ENCODE measurements at regions not wholly inside any gene's neighbourhood (a gene's known extent, or its start where the extent isn't known, plus 50 kb on each side); places are given as distances from the start of the nearest gene placed in this dataset.
"Not testable (repeated sequence)": the region's sequence is repeated elsewhere in the genome, so short reads cannot be mapped to it uniquely, and the experiment has no call there.

DNA sequence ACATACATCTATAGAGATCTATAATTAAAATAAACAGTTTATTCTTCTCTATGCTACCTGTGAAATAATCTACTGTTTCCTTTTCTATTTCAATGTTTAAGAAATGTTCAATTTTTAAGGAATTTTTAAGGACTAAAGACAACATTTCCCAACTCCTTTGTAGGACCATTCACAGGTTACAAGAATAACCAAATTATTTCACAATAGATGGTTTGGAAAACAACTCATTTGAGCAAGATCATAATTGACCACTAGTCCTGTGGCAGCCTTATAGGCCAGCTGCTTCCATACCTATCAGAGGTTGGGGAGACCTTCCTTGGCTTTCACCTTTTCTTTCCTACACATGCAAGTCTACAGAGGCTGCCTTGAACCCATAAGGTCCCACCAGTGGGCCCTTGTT, 193.7 kb downstream of the TTC39B start:
- DNase-seq, result no peak

DNA sequence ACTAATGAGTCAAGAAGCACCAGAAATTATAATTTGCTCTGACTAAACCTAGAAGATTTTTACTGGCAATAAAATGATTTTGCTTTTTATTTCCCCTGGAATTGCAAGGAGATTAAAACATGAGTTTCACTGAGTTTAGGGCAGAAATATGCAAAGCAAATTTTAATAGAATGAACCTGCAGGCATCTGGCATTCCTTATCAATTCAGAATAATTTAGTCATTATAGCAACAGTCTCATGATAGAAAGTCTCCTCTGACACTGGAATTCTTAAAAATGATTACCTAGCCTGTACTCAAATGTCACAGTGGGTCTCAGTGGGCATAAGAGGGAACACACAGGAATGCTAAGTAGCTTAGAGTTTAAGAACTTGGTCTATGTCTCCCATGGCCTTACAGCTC, 195.9 kb downstream of the TTC39B start:
- no peak for DNase-seq

DNA sequence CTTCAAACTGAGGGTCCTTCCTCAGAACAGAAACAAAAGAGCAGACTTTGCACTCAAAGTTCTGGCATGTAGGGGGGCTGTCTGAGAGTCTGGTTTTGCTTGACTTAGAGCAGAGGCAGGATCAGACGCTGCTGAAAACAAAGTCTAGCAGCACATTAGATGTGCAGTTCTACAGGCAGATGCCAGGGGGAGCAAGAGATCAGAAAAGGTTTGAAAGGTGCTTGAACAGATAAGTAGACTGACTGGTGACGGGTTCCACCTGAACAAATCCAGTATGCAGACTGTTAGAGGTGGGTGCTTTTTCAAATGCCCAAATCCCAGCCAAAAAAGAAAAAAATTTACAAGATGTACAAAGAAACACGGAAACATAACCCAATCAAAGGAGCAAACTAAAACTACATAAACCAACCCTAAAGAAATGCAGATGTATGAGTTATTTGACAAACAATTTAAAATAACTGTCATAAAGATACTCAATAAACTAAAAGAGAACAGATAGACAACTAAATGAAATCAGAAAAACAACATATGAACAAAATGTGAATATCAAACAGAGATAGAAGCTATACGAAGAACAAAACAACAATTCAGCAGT, 194.7 kb upstream of the FREM1 start:
- DNase-seq, result peak; percentile 71

DNA sequence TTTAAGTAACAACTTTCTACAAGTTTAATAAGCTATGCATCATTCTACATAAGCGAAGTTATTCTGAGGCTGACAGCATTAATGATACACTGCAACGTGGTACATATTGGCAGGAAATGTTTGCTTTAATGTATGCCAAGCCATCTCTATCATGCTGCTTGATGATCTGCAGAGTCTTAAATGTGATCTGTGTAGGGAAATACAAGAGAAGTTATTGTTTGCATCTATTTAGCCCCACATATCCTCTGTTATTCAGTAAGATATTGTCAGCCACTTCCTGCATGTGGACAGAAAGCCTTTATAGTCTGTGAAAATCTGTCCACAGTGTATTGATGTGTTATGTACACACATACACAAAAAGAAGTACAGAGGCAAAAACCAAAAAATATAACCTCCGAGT, 193.1 kb upstream of the FREM1 start:
- no peak for DNase-seq

DNA sequence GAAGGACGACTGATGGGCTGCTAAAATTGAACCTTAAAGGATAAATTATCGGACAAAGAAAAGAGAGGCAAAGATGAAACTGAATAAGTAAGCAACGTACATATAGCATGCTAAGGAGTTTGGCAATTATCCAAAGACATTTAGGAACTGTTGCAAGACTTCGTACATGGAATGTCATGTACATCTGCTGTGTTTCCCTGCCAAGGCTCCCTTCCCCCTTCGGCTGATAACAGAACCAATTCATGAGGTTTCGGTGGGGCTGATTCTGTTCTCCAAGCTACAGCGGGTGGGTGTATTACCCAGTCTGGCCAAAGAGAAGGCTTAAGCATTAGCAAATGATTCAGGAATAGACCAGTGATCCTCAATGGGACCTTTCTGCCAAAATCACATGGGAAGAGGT, 190.9 kb upstream of the FREM1 start:
- no peak for DNase-seq

DNA sequence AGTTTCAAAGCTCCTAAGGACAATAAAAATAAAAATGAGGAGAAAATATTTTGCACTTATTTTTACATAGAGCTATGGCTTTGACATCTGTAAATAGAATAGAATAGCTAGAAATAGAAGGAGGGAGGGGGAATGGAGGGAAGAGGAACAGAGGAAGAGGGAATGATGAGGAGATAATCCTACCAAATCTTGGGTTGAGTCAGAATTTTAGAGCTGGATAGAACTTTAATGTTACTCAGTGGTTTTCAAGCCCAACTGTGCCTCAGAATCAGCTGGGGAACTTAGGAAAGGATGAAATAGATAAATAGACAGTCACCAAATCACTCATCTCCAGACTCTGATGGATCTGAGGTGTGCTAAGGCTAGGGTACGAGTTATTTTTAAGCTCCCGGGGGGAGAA, 190.3 kb upstream of the FREM1 start:
- DNase-seq, result no peak

DNA sequence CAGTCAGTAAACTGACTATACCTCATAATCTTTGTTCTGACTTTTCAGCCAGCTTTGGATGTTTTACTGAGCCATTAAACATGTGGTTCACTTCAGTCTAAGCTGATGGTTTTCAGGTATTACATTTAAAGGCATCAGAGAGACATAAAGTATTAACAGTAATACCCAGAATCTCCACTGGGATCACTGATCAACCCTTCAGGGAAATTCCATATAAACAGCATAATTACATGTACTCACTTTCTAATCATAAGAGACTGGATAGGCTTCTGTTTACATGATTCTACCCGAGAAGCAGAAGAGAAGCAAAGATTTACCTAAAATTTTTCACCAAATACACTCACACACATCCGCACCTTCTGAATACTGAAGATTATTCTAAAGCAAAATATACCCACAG, 186.7 kb upstream of the FREM1 start:
- DNase-seq, result no peak

DNA sequence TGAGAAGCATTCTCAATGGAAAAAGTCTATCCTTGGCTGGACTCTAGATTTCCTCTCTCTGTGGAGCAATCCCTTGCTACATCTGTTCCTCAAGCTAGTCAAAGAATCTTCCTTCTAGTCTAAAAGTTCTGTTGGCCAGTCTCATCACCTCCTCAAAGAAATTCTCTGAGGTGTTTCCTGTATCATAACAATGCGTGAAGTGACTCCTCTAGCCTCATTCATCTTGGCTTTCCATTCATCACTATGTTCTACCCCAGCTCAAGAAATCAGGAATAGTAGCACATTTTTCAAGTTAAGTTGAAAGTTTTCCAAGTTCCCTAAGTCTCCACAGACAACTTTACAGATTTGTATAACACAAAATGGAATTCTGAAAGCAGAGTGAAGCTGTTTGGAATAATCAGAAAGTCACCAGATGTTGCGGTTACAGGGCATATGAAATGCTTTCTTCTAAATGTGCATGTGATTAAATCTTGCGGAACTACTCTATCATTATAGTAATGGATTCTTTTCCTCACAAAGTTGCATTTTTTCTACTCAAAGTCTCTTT, 176.6 kb upstream of the FREM1 start:
- DNase-seq, result no peak

DNA sequence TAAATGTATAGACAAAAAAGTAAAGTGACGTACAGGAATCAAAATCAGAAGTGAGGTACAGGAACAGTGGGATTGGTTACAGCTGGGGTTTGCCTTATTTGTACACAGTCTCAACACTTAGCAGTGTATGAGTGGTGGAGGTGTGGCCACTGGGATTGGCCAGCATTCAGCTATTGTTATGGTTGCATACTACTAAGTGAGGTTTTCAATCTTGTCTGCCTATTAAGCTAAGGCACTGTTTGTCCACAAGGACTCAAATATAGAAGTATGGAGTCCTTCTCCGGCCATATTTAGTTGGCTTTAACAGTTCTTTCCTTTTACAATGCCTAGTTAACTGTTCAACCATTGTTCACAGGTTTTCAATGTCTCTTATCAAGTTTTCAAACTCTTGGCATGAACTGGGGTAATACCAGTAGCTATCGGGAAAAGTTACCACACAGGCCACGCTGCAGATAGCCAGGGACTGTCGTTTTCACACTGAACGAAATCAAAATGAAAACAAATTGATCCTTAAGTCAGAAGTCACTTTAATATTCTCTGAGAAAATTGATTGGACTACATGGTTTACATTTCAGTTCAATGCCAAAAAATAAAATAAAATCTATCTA, 176.0 kb upstream of the FREM1 start:
- no peak for DNase-seq

DNA sequence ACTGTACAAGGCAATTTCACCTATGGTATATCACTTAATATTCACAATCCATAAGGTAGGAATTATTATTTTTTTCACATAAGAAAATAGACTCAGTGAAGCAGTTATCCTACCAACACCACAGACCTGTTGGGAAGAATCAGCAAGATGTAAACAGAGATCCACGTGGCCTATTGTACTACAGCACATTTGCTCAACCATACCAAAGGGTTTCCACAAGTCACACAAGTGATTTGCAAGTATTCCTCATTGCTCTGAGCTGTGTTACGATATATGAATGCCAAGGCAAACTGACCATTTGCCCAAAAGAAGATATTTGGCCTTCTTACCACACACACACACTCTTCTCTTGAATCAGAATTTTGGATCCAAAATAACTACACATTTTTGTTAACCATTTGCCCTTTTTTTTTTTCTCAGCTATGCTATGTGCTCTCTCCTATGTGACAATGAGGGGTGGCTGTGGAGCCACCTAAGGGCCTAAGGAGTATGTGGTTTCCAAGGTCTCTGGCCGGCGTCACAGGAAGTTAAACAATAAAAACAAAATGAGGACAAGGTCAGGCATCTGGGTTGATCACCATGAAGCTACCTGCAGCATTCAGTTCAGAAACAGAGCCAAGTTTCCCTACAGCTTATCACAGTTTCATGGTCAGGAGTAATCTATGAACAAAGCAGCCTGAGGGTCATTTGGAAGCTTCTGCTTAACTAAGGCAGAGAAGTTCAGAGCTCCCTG, 171.0 kb upstream of the FREM1 start:
- DNase-seq, result no peak

DNA sequence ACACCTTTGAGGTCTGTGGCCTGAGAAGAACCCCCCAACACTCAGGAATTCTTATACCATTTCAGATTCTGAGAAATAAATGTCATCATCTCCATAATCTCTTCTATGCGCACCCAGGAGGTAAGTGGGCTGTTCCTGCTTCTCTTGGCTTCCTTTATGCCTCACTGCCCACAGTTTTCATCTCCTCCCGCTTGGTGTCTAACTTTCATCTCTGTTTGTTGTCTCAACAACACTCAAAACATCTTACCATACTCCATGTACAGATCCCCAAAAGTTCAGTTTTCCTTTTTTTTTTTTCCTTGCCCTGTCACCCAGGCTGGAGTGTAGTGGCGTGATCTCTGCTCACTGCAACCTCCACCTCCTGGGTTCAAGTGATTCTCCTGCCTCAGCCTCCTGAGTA, 170.2 kb upstream of the FREM1 start:
- no peak for DNase-seq

DNA sequence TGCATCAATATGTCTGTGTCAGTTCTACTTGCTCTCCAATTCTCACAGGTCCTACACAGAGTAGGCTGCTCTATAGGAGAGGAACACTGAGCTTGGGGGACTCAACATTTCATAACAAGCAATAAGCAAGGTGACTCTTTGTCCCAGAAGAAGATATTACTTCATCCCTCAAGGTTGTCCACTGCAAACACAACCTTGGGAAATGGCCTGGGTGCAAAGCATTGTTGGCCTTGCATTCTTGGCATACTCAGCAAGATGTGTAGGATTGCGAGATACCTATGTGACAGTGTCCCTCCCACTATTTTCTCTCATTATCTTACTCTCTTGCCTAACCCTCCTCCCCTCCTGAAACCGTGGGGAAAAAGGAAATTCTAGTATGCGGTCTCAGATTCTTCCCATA, 169.8 kb upstream of the FREM1 start:
- no peak for DNase-seq

DNA sequence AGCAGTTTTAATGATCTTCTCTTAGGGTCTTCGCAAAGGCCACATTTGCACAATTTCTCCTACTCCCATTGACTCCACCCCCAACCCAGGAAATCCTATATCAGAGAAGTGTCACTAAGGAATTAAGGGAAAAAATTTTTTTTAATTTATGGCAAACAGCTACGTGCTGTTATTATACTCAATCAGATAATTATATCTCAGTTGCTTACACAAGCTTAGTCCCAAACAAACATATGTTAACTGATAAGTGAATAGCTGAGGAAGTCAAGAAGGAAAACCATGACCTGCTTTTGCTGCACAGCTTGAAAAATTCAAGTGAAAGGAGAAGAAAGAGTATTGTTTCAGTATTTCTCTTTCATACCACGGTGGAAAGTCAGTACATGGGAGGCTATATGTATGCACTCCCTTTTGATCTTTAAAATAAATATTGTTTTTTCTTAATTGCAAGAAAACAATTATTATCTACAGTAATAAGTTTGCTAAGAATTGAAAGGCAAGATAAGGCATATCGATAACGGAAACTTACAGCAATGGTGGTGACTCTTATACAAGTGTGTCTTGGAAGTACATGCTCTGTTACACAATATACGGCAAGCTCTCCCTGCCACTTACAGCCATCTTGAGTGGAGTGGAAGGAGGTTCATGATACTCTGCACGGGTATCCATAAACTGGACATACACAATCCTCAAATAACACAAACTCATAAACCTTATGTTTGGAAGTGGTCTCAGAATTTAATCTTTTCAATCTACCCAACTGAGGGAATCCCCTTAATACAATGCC, 167.9 kb upstream of the FREM1 start:
- no peak for DNase-seq

DNA sequence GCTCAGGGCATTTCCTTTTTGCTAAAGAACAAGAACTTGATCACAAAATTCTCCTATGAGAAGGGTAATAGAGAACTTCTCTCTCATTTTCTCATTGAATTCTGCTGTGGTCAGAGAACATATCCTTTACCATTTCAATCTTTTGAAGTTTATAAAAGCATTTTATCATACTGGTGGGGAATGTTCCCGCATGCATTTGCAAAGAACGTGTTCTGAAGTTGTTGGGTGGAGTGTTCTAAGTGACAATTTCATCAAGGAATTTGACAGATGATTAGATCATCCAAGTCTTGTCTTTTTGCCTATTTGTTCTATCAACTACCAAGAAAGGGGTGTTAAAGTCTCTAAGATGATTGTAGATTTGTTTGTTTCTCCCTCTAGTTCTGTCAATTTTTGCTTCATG, 163.4 kb upstream of the FREM1 start:
- DNase-seq, result no peak

DNA sequence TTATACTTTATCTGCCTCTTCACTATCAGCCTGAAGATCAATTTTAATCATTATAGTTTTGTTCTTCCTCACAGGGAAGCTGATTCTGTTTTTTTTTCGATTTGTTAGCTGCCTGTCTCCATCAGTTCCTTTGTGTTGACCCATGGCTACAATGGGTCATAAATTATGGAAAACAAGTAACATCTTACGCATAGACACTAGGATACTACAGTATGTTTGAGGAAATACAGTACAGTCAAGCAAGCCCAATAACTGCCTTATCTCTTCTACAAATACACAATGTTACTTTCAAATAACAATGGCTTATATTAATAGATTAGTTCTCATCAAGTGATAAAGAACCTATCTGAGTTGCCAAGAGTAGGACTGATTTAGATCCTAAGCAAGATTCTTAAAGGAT, 160.5 kb upstream of the FREM1 start:
- DNase-seq, result no peak

DNA sequence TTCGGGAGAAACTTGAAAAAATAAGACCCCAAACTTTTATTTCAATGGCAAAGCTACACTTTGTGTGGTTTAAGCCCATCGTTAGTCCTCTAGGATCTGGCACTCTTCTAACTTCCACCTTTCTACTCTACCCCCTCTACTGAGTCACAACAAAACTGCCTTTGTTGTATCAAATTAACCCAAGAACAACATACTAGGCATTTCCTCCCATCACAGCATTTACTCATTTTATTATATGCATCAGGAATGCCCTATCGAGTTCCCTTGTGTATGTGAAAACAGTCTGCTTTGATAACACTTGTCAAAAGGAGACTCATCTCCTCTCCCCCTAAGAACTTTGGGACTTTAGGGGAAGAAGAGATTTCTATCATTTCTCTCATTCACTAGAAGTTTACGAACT, 158.9 kb upstream of the FREM1 start:
- no peak for DNase-seq

DNA sequence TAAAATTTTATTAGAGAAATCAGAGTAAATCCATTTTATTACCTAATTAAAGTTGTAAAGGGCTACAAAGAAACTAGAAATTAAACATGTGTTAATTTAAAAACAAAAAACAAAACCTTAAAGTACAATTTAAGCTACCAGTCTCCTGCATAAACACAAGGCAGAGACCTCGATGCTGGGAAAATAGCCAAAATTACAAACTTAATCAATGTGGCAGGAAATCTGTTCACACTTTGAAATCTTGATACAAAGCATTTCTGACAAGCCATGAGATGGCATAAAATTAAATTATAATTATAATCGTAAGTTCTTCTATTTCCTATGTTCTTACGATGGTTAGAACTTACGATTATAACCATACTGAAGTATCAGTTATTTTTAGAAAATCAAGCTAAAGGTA, 158.0 kb upstream of the FREM1 start:
- DNase-seq, result no peak

DNA sequence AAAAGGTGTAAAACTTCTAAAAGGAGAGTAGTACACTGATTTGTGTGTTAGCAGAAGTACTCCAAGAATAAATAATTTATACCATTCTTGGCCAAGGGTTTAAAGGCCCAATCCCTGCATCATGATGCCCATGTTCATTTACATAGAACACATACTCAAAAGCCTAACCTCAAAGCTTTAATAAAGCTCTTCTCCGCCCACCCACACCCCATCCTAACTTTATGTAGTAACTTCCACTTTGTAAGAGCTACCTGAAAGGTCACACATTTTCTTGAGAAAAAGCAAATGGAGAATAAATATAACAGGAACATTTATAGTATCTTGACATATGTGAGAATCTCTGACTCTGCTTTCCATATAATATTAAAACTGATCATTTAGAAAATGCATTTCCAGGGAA, 148.8 kb upstream of the FREM1 start:
- no peak for DNase-seq

DNA sequence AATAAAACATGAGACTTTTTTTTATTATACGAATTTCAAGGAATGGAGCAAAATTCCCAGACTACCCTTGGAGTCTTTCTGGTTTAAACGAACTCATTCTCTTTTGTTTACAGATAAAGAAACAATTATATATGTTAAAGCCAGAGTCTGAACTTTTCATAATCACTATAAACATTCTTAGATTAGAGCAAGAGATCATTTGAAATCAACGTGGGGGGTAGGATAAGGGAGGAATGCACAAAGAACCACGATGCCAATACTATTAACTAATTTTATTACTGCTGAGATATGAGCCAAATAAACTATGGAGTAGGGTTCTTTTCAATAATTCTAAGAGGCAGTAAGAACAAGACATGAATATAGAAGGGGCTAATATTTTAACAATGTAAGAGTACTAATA, 148.0 kb upstream of the FREM1 start:
- no peak for DNase-seq

DNA sequence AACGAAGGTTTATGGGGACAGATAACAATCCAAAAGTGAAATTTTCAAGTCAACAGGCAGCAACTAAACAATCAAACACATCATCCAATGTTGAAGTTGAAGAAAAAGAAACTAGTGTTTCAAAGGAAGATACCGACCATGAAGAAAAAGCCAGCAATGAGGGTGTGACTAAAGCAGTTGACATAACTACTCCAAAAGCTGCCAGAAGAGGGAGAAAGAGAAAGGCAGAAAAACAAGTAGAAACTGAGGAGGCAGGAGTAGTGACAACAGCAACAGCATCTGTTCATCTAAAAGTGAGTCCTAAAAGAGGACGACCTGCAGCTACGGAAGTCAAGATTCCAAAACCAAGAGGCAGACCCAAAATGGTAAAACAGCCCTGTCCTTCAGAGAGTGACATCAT, 145.1 kb upstream of the FREM1 start:
- DNase-seq, result not testable (repeated sequence)

DNA sequence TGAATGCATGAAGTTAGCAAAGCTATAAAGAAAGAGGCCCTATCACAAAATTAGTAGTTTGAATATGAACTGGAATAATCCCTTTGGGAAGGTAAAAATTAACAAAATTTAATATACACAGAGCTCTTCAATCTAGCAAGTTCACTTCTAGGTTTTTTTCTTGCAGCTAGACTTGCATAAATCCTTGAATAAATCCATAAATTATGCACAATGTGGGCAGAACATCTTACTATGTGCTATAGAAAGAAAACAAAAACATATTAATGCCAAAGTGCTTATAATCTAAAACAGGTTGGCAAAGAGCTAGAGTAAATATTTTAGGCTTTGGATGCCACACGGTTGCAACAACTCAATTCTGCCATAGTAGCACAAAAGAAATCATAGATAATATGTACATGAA, 138.5 kb upstream of the FREM1 start:
- DNase-seq, result no peak

DNA sequence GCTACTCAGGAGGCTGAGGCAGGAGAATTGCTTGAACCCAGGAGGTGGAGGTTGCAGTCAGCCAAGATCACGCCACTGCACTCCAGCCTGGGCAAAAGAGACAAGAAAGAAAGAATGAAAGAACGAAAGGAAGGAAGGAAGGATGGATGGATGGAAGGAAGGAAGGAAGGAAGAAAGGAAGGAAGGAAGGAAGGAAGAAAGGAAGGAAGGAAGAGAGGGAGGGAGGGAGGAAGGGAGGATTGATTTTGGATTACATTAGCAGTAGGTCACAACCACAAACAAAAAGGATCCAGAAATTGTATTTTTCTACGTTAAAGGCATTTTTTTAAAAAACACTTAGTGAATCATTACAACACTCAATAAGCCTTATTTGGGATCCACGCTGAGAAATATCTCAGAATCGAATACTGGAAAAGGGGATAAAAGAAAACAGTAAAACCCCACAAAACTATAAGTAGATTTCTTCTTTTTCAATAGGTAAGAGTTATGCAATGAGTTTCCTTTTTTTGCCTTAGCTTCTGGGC, 136.9 kb upstream of the FREM1 start:
- DNase-seq, result no peak

DNA sequence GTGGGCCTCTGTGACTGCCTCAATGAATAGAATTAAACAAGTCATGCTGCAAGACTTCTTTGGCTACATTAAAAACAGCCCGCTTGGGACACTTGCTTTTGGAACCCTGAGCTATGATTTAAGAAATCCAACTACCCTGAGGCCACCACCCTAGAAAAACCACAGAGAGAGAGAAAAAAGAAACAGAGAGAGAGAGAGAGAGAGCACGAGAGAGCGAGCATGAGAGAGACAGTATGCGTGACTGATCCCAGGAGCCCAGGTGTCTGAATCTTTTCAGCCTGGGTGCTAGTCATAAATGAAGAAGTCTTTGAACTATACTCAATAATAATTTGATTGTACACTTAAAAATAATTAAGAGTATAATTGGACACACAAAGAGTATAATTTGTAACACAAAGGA, 123.1 kb upstream of the FREM1 start:
- no peak for DNase-seq

Measured in NCI-H2081 treated with DMSO at 0.1 percent for 48 hours (cell line).